Endodermal cell (in vitro differentiated cells): ENCODE measurements at regions not wholly inside any gene's neighbourhood (a gene's known extent, or its start where the extent isn't known, plus 50 kb on each side); places are given as distances from the start of the nearest gene placed in this dataset.

ENCODE experiments used
- DNase-seq: peaks from one replicate; pipeline ENCODE4 v3.0.0-alpha.2; 2017
- H3K27ac ChIP-seq: 2 replicates; pipeline ENCODE4 v1.5.1; 2013; ENCODE audit warnings: mild to moderate bottlenecking, low read depth, low read length, moderate library complexity
- H3K27me3 ChIP-seq: 2 replicates; pipeline ENCODE4 v1.6.1; 2013; ENCODE audit warnings: mild to moderate bottlenecking, low read length, moderate library complexity; ENCODE audit not compliant: insufficient read depth, control insufficient read depth, poor library complexity, severe bottlenecking
- H3K36me3 ChIP-seq: 2 replicates; pipeline ENCODE4 v1.7.0; 2013; ENCODE audit warnings: mild to moderate bottlenecking, low read length, moderate library complexity; ENCODE audit not compliant: control insufficient read depth, insufficient read depth
- H3K4me1 ChIP-seq: one replicate; pipeline ENCODE4 v1.7.0; 2013; ENCODE audit warnings: low read length; ENCODE audit not compliant: control insufficient read depth, insufficient read depth
- H3K4me3 ChIP-seq: 2 replicates; pipeline ENCODE4 v1.5.1; 2013; ENCODE audit warnings: mild to moderate bottlenecking, low read length, moderate library complexity
- H3K9ac ChIP-seq: 2 replicates; pipeline ENCODE4 v1.6.1; 2013; ENCODE audit warnings: mild to moderate bottlenecking, low read length, moderate library complexity; ENCODE audit not compliant: poor library complexity, severe bottlenecking; ENCODE audit errors: extremely low read depth
- H3K9me3 ChIP-seq: 2 replicates; pipeline ENCODE4 v1.6.1; 2013; ENCODE audit warnings: mild to moderate bottlenecking, low read length, moderate library complexity; ENCODE audit not compliant: control insufficient read depth
- H3K27ac Mint-ChIP-seq: 2 replicates; pipeline ENCODE4 v1.8.0; 2020; ENCODE audit warnings: mixed read lengths
- H3K27me3 Mint-ChIP-seq: 2 replicates; pipeline ENCODE4 v1.8.0; 2021; ENCODE audit warnings: mild to moderate bottlenecking, mixed read lengths; ENCODE audit not compliant: insufficient read depth
- H3K36me3 Mint-ChIP-seq: 2 replicates; pipeline ENCODE4 v1.8.0; 2020; ENCODE audit warnings: low read depth, mixed read lengths
- H3K4me1 Mint-ChIP-seq: 2 replicates; pipeline ENCODE4 v1.8.0; 2020; ENCODE audit warnings: mixed read lengths
- H3K4me3 Mint-ChIP-seq: 2 replicates; pipeline ENCODE4 v1.8.0; 2020; ENCODE audit warnings: mild to moderate bottlenecking, moderate library complexity, mixed read lengths
- H3K9me3 Mint-ChIP-seq: 2 replicates; pipeline ENCODE4 v1.8.0; 2020; ENCODE audit warnings: mild to moderate bottlenecking, mixed read lengths
- CTCF ChIP-seq: fragments of 200-600 bp; sonication (generic); conservative IDR thresholded peaks from 2 replicates; pipeline ENCODE4 v1.5.0; 2021; ENCODE audit warnings: antibody characterized with exemption, mild to moderate bottlenecking
- WGBS, 2 experiments: methylation state at CpG; one replicate each; pipeline versions ENCODE4 v1.1.5 to v1.1.7; 2013; ENCODE audit warnings: missing lambda C conversion rate in 2 of 2, mixed read lengths in 1 of 2; ENCODE audit not compliant: insufficient coverage in 1 of 2, insufficient read length in 1 of 2; 5-methylcytosine and 5-hydroxymethylcytosine counted together

GRCh38 chr10:85194706-85195105 is 866.3 kb downstream of the CCSER2 start:
- H3K4me1 ChIP-seq = no peaks in the 10 kb centered on the region
- H3K27me3 ChIP-seq = no peaks in the 10 kb centered on the region
- H3K4me3 Mint-ChIP-seq = no peak overlapping the region
- H3K27me3 Mint-ChIP-seq = no peaks in the 10 kb centered on the region
- DNase-seq = no peak
- H3K9me3 Mint-ChIP-seq = no peaks in the 10 kb centered on the region
- no peaks in the 10 kb centered on the region for H3K4me1 Mint-ChIP-seq
- no peak overlapping the region for H3K27ac ChIP-seq
- H3K4me3 ChIP-seq = no peak overlapping the region
- H3K9me3 ChIP-seq = no peaks in the 10 kb centered on the region
- H3K9ac ChIP-seq = no peak overlapping the region
- H3K36me3 ChIP-seq = no peaks in the 10 kb centered on the region
- WGBS, 2 experiments = 90 to 100% methylated on average over 1 of the region's 1 CpG
- H3K27ac Mint-ChIP-seq = no peak overlapping the region
- no peak for TF ChIP-seq CTCF
- no peaks in the 10 kb centered on the region for H3K36me3 Mint-ChIP-seq

GRCh38 chr10:85195596-85195995 is 867.2 kb downstream of the CCSER2 start:
- H3K27me3 Mint-ChIP-seq = no peaks in the 10 kb centered on the region
- no peaks in the 10 kb centered on the region for H3K4me1 Mint-ChIP-seq
- H3K4me3 Mint-ChIP-seq = no peak overlapping the region
- H3K4me3 ChIP-seq = no peak overlapping the region
- H3K9me3 ChIP-seq = no peaks in the 10 kb centered on the region
- H3K4me1 ChIP-seq = no peaks in the 10 kb centered on the region
- WGBS, 2 experiments = 67 to 93% methylated on average over 2 of the region's 2 CpGs
- no peaks in the 10 kb centered on the region for H3K9me3 Mint-ChIP-seq
- no peaks in the 10 kb centered on the region for H3K36me3 Mint-ChIP-seq
- no peak overlapping the region for H3K27ac Mint-ChIP-seq
- no peak overlapping the region for H3K27ac ChIP-seq
- H3K36me3 ChIP-seq = no peaks in the 10 kb centered on the region
- no peak for TF ChIP-seq CTCF
- H3K9ac ChIP-seq = no peak overlapping the region
- no peak for DNase-seq
- H3K27me3 ChIP-seq = no peaks in the 10 kb centered on the region

- Histone ChIP-seq H3K9me3 (no peaks in the 10 kb centered on the region), H3K36me3 (no peaks in the 10 kb centered on the region), H3K27me3 (no peaks in the 10 kb centered on the region), H3K4me3 (no peak overlapping the region), H3K4me1 (no peaks in the 10 kb centered on the region), H3K27ac (no peak overlapping the region), H3K9ac (no peak overlapping the region)
- Mint-ChIP-seq H3K27ac (no peak overlapping the region), H3K27me3 (no peaks in the 10 kb centered on the region), H3K9me3 (no peaks in the 10 kb centered on the region), H3K36me3 (no peaks in the 10 kb centered on the region), H3K4me3 (no peak overlapping the region), H3K4me1 (no peaks in the 10 kb centered on the region)
- TF ChIP-seq CTCF = no peak
- DNase-seq = no peak
- WGBS, 2 experiments = 87 to 94% methylated on average over 3 to 5 of the region's 5 CpGs
These were observed 876.4 kb downstream of the CCSER2 start for GRCh38 chr10:85204814-85205213.
